Ovary (tissue), 7 donors: ENCODE measurements at regions not wholly inside any gene's neighbourhood (a gene's known extent, or its start where the extent isn't known, plus 50 kb on each side); places are given as distances from the start of the nearest gene placed in this dataset.

Experiments
- DNase-seq, 5 donors: peaks; one replicate each; pipeline ENCODE4 v3.0.0-alpha.2; 2019 to 2020
- H3K27ac ChIP-seq, 2 donors: fragments of 200-600 bp; one replicate each; pipeline versions ENCODE4 v1.5.1 to v1.8.0; 2019 to 2022
- H3K27me3 ChIP-seq: fragments of 200-600 bp; one replicate; pipeline ENCODE4 v1.8.0; 2022
- H3K36me3 ChIP-seq: fragments of 200-600 bp; sonication (generic); one replicate; pipeline ENCODE4 v1.5.1; 2019
- H3K4me1 ChIP-seq: one replicate; pipeline ENCODE4 v1.8.1; 2013; ENCODE audit warnings: mild to moderate bottlenecking, moderate library complexity; ENCODE audit not compliant: insufficient read depth
- H3K4me3 ChIP-seq: fragments of 200-600 bp; sonication (generic); one replicate; pipeline ENCODE4 v1.5.1; 2017
- H3K9me3 ChIP-seq, 2 donors: fragments of 200-600 bp in 1 of 2; sonication (generic) in 1 of 2; one replicate each; pipeline versions ENCODE4 v1.5.1 to v1.8.1; 2013 to 2019; ENCODE audit warnings: mild to moderate bottlenecking in 1 of 2, moderate library complexity in 1 of 2
- CTCF ChIP-seq, 3 donors: fragments of 450-650 bp in 2 of 3; fragments of 200-600 bp in 1 of 3; IDR thresholded peaks; one replicate each; pipeline versions ENCODE4 v1.5.1 to v1.8.0; 2016 to 2022; ENCODE audit warnings: antibody characterized with exemption in 3 of 3, mild to moderate bottlenecking in 1 of 3
- EP300 ChIP-seq: sonication (generic); formaldehyde crosslinking; IDR thresholded peaks from one replicate; pipeline ENCODE4 v1.6.1; 2017; ENCODE audit warnings: antibody characterized with exemption
- POLR2A ChIP-seq: fragments of 450-650 bp; IDR thresholded peaks from one replicate; pipeline ENCODE4 v1.6.1; 2017; ENCODE audit warnings: antibody characterized with exemption, mild to moderate bottlenecking, moderate library complexity
- WGBS, 3 donors: extraction: QIAGEN DNeasy Blood & Tissue Kit in 1 of 3; methylation state at CpG; one replicate each; pipeline versions ENCODE4 v1.1.5 to v1.1.7; 2013 to 2017; 5-methylcytosine and 5-hydroxymethylcytosine counted together
- intact Hi-C, 4 donors: fragments of 100-400 bp; cut with DNase I; formaldehyde crosslinking; loops; one replicate each; pipeline versions ENCODE4 v1.11.0 to v1.15.1; 2022 to 2023
- donor health status: DM: no; HTN: no; CAD: no; lungs with moderate emphysema.
- donor health status: DM: no; HTN: no; CAD: no.
- donor health status: Bipolar disorder and iron deficiency.
- donor health status: DM: no; HTN: no; CAD: no.
- donor health status: DM: yes; HTN: yes; CAD: no.

GRCh38 chr1:193951984-193952383, 765.6 kb upstream of the B3GALT2 start:
- 82 to 91% (median 90%) methylated on average over 3 of the region's 3 CpGs for WGBS, 3 donors
- no peaks in the 10 kb centered on the region for H3K4me1 ChIP-seq
- H3K4me3 ChIP-seq, result no peak overlapping the region
- no peaks in the 10 kb centered on the region for H3K36me3 ChIP-seq
- no peaks in the 10 kb centered on the region for H3K9me3 ChIP-seq
- H3K27ac ChIP-seq, result no peak overlapping the region
- DNase-seq, result no peak
- intact Hi-C loops, result no loop called here
- TF ChIP-seq EP300 (no peak), CTCF (IDR thresholded peaks at IDR 0.05) (no peak), POLR2A (no peak)
- H3K27me3 ChIP-seq, result no peaks in the 10 kb centered on the region

- TF ChIP-seq POLR2A (no peak), EP300 (no peak), CTCF (IDR thresholded peaks at IDR 0.05) (no peak)
- Histone ChIP-seq H3K27me3 (no peaks in the 10 kb centered on the region), H3K9me3 (no peaks in the 10 kb centered on the region), H3K4me3 (no peak overlapping the region), H3K4me1 (no peaks in the 10 kb centered on the region), H3K36me3 (no peaks in the 10 kb centered on the region), H3K27ac (no peak overlapping the region)
- intact Hi-C loops, result no loop called here
- DNase-seq, result no peak
Observed at GRCh38 chr1:193944454-193944853, 758.0 kb upstream of the B3GALT2 start.

GRCh38 chr1:193940176-193940575, 753.8 kb upstream of the B3GALT2 start:
- Histone ChIP-seq H3K9me3 (no peaks in the 10 kb centered on the region), H3K4me3 (no peak overlapping the region), H3K36me3 (no peaks in the 10 kb centered on the region), H3K27ac (no peak overlapping the region), H3K27me3 (no peaks in the 10 kb centered on the region), H3K4me1 (no peaks in the 10 kb centered on the region)
- intact Hi-C loops, result no loop called here
- WGBS, 3 donors, result 86 to 95% (median 94%) methylated on average over 1 of the region's 1 CpG
- TF ChIP-seq POLR2A (no peak), EP300 (no peak), CTCF (IDR thresholded peaks at IDR 0.05) (no peak)
- DNase-seq, result no peak

GRCh38 chr1:193939585-193939984, 753.2 kb upstream of the B3GALT2 start:
- Histone ChIP-seq H3K4me1 (no peaks in the 10 kb centered on the region), H3K9me3 (no peaks in the 10 kb centered on the region), H3K4me3 (no peak overlapping the region), H3K27me3 (no peaks in the 10 kb centered on the region), H3K36me3 (no peaks in the 10 kb centered on the region), H3K27ac (no peak overlapping the region)
- intact Hi-C loops, result no loop called here
- WGBS, 3 donors, result 98 to 100% (median 98%) methylated on average over 3 of the region's 3 CpGs
- TF ChIP-seq CTCF (IDR thresholded peaks at IDR 0.05), result no peak
- TF ChIP-seq EP300, result no peak
- no peak for TF ChIP-seq POLR2A
- DNase-seq, result no peak

- Histone ChIP-seq H3K36me3 (no peaks in the 10 kb centered on the region), H3K4me1 (no peaks in the 10 kb centered on the region), H3K27ac (no peak overlapping the region), H3K4me3 (no peak overlapping the region), H3K27me3 (no peaks in the 10 kb centered on the region), H3K9me3 (no peaks in the 10 kb centered on the region)
- TF ChIP-seq CTCF (IDR thresholded peaks at IDR 0.05) (no peak), POLR2A (no peak), EP300 (no peak)
- 87 to 97% (median 93%) methylated on average over 1 of the region's 1 CpG for WGBS, 3 donors
- intact Hi-C loops, result no loop called here
- no peak for DNase-seq
Observed at GRCh38 chr1:193937308-193937707, 750.9 kb upstream of the B3GALT2 start.
